NT2/D1 (cell line): ENCODE measurements at regions not wholly inside any gene's neighbourhood (a gene's known extent, or its start where the extent isn't known, plus 50 kb on each side); places are given as distances from the start of the nearest gene placed in this dataset.

Source experiments
- YY1 ChIP-seq: IDR thresholded peaks from 2 replicates; pipeline ENCODE4 v1.6.1; 2011; ENCODE audit not compliant: insufficient read length, insufficient read depth
- ZNF274 ChIP-seq: IDR thresholded peaks from 2 replicates; pipeline ENCODE4 v1.6.1; 2011; ENCODE audit warnings: mild to moderate bottlenecking, low read depth, low read length

DNA sequence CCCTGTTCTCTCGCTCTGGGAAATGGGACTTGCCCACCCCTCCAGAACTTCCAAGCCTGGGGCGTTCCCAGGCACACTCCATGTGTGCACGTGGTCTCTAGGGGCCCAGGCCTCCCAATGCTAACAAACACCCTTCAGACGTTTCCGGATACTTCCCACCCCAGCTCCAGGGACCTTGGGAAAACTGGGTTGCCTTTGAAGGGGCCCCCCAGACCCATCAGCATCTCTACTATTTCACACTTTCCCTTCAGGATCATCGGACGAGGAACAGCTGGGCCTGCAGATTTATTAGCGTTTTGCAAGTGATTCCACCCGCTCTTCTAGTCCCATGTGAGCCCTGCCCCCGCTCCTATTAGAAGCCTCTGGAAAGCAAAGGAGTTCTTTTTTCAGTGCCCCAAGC, 63.2 kb downstream of the MAGEF1 start:
- TF ChIP-seq ZNF274 = no peak
- no peak for TF ChIP-seq YY1
